OCI-LY7 (cell line): ENCODE measurements at regions not wholly inside any gene's neighbourhood (a gene's known extent, or its start where the extent isn't known, plus 50 kb on each side); places are given as distances from the start of the nearest gene placed in this dataset.

ENCODE experiments used
- BruUV-seq: library from RNA; stranded (reverse); fragments of 400-500 nt; replicated peaks from 2 replicates; lab custom pipeline; 2021; lab: Mats Ljungman, UMichigan
- CTCF ChIA-PET: fragments of 300-600 bp; sonication (Branson Sonifier 250); formaldehyde crosslinking; loops from one replicate; lab custom pipeline; 2022; ENCODE audit warnings: antibody characterized with exemption; ENCODE audit not compliant: unreplicated experiment; lab: Charles Lee
- POLR2A ChIA-PET: fragments of 300-600 bp; sonication (Branson Sonifier 250); formaldehyde crosslinking; loops from one replicate; lab custom pipeline; 2022; ENCODE audit warnings: antibody characterized with exemption; lab: Charles Lee
- DNase-seq: peaks from one replicate; pipeline ENCODE4 v3.0.0-alpha.2; 2015; ENCODE audit warnings: low spot score
- H2AFZ ChIP-seq: fragments of 200-600 bp; sonication (generic), shearing (Covaris generic); 2 replicates; pipeline ENCODE4 v1.6.1; 2014; ENCODE audit warnings: mild to moderate bottlenecking, antibody characterized with exemption, low read length, moderate library complexity
- H3K27ac ChIP-seq: fragments of 200-600 bp; sonication (generic); 2 replicates; pipeline ENCODE4 v1.5.1; 2014; ENCODE audit warnings: mixed run types, low read depth, mild to moderate bottlenecking, moderate library complexity, low read length, inconsistent platforms; ENCODE audit not compliant: poor library complexity, severe bottlenecking
- H3K36me3 ChIP-seq: fragments of 200-600 bp; sonication (generic); 2 replicates; pipeline ENCODE4 v1.6.1; 2014; ENCODE audit warnings: mild to moderate bottlenecking, antibody characterized with exemption, low read length, moderate library complexity, mixed read lengths; ENCODE audit not compliant: insufficient read depth
- H3K4me1 ChIP-seq: fragments of 200-600 bp; sonication (generic); 2 replicates; pipeline ENCODE4 v1.5.1; 2014; ENCODE audit warnings: mild to moderate bottlenecking, low read length; ENCODE audit not compliant: insufficient read depth, poor library complexity, severe bottlenecking
- H3K4me2 ChIP-seq: fragments of 200-600 bp; sonication (generic); 2 replicates; pipeline ENCODE4 v1.6.1; 2014; ENCODE audit warnings: mild to moderate bottlenecking, low read length
- H3K4me3 ChIP-seq: fragments of 200-600 bp; sonication (generic); 2 replicates; pipeline ENCODE4 v1.5.1; 2014; ENCODE audit warnings: mild to moderate bottlenecking, low read depth, low read length; ENCODE audit not compliant: poor library complexity, severe bottlenecking
- H3K79me2 ChIP-seq: fragments of 200-600 bp; sonication (generic); 2 replicates; pipeline ENCODE4 v1.6.1; 2016; ENCODE audit warnings: low read depth, mild to moderate bottlenecking, low read length, moderate library complexity, mixed read lengths; ENCODE audit not compliant: insufficient read depth
- H3K9me2 ChIP-seq: fragments of 200-600 bp; sonication (generic); 2 replicates; pipeline ENCODE4 v1.6.1; 2016; ENCODE audit warnings: mild to moderate bottlenecking, low read length, mixed read lengths; ENCODE audit not compliant: insufficient read depth
- H3K9me3 ChIP-seq: fragments of 200-600 bp; sonication (generic); 2 replicates; pipeline ENCODE4 v1.6.1; 2014; ENCODE audit warnings: mild to moderate bottlenecking, mixed run types, low read length, mixed read lengths
- H4K20me1 ChIP-seq: fragments of 200-600 bp; sonication (generic); 2 replicates; pipeline ENCODE4 v1.6.1; 2014; ENCODE audit warnings: mild to moderate bottlenecking, antibody characterized with exemption, low read length, moderate library complexity, mixed read lengths; ENCODE audit not compliant: insufficient read depth
- CTCF ChIP-seq: fragments of 200-600 bp; sonication (generic); conservative IDR thresholded peaks from 2 replicates; pipeline ENCODE4 v1.5.1; 2014; ENCODE audit warnings: mild to moderate bottlenecking, antibody characterized with exemption, low read length, moderate library complexity, mixed read lengths
- EZH2phosphoT487 ChIP-seq: fragments of 200-600 bp; sonication (generic); IDR thresholded peaks from 2 replicates; pipeline ENCODE4 v1.6.1; 2018; ENCODE audit warnings: low read depth, borderline replicate concordance, mild to moderate bottlenecking, mixed run types, antibody characterized with exemption, low read length, moderate library complexity, mixed read lengths
- intact Hi-C: fragments of 100-400 bp; cut with micrococcal nuclease; formaldehyde crosslinking; loops from one replicate; pipeline ENCODE4 v1.10.0; 2022; ENCODE audit not compliant: unreplicated experiment

- Histone ChIP-seq H3K36me3 (no peaks in the 10 kb centered on the region), H3K4me3 (no peak overlapping the region), H3K4me2 (no peak overlapping the region), H2AFZ (no peak overlapping the region), H3K9me2 (no peaks in the 10 kb centered on the region), H4K20me1 (no peaks in the 10 kb centered on the region), H3K27ac (no peak overlapping the region), H3K9me3 (0 out of 2 replicates have a peak, but pooled peaks cover 4% of the 10 kb centered on the region), H3K79me2 (no peaks in the 10 kb centered on the region), H3K4me1 (no peaks in the 10 kb centered on the region)
- TF ChIP-seq EZH2phosphoT487 (no peak), CTCF (no peak)
- intact Hi-C loops = no loop called here
- BruUV-seq = no TSS peak
- CTCF ChIA-PET = no interaction called here
- POLR2A ChIA-PET = no interaction called here
- no peak for DNase-seq
These were observed 582.5 kb upstream of the CDH18 start for GRCh38 chr5:20570486-20570885.

- no peak for TF ChIP-seq EZH2phosphoT487
- no peak for TF ChIP-seq CTCF
- 0 out of 2 replicates have a peak, but pooled peaks cover 4% of the 10 kb centered on the region for H3K9me3 ChIP-seq
- intact Hi-C loops = no loop called here
- ChIA-PET POLR2A (interaction anchor here (0.6 to 0.8 kb wide), 3 partner anchors 11 to 273 kb away, joined by 3 to 4 read pairs (median 3); no protein-coding TSS in a partner anchor), CTCF (no interaction called here)
- no peak for DNase-seq
- no peak overlapping the region for H3K4me3 ChIP-seq
- no peaks in the 10 kb centered on the region for H3K36me3 ChIP-seq
- no TSS peak for BruUV-seq
- H3K79me2 ChIP-seq = no peaks in the 10 kb centered on the region
- no peak overlapping the region for H3K27ac ChIP-seq
- no peaks in the 10 kb centered on the region for H4K20me1 ChIP-seq
- H3K9me2 ChIP-seq = no peaks in the 10 kb centered on the region
- H3K4me1 ChIP-seq = no peaks in the 10 kb centered on the region
- H2AFZ ChIP-seq = no peak overlapping the region
- H3K4me2 ChIP-seq = no peak overlapping the region
These were observed 574.5 kb upstream of the CDH18 start for GRCh38 chr5:20562544-20562943.

GRCh38 chr5:20559845-20560244 lies 571.8 kb upstream of the CDH18 start:
- Histone ChIP-seq H3K4me1 (no peaks in the 10 kb centered on the region), H4K20me1 (no peaks in the 10 kb centered on the region), H3K27ac (no peak overlapping the region), H3K36me3 (no peaks in the 10 kb centered on the region), H3K79me2 (no peaks in the 10 kb centered on the region), H3K9me3 (no peaks in the 10 kb centered on the region), H3K4me3 (no peak overlapping the region), H3K9me2 (no peaks in the 10 kb centered on the region), H2AFZ (no peak overlapping the region), H3K4me2 (no peak overlapping the region)
- no TSS peak for BruUV-seq
- ChIA-PET POLR2A (no interaction called here), CTCF (no interaction called here)
- DNase-seq = no peak
- intact Hi-C loops = no loop called here
- no peak for TF ChIP-seq CTCF
- no peak for TF ChIP-seq EZH2phosphoT487
